GM12864 (cell line): ENCODE measurements at regions not wholly inside any gene's neighbourhood (a gene's known extent, or its start where the extent isn't known, plus 50 kb on each side); places are given as distances from the start of the nearest gene placed in this dataset.

Source experiments
- DNase-seq: peaks from one replicate; pipeline ENCODE4 v3.0.0-alpha.2; 2011; ENCODE audit warnings: low read depth
- H3K4me3 ChIP-seq: 2 replicates; pipeline ENCODE4 v1.5.1; 2011; ENCODE audit warnings: mild to moderate bottlenecking, low read depth, low read length, control low read depth
- CTCF ChIP-seq: IDR thresholded peaks from 2 replicates; pipeline ENCODE4 v1.5.1; 2011; ENCODE audit warnings: low read depth, mild to moderate bottlenecking, moderate library complexity, low read length, control low read depth, inconsistent platforms; ENCODE audit errors: missing control alignments

- DNase-seq = no peak
- TF ChIP-seq CTCF = no peak
- H3K4me3 ChIP-seq = no peak overlapping the region
These were observed 408.0 kb downstream of the SHANK2 start for GRCh38 chr11:70844387-70844786.

- no peak for DNase-seq
- TF ChIP-seq CTCF = no peak
- H3K4me3 ChIP-seq = no peak overlapping the region
These were observed 406.8 kb downstream of the SHANK2 start for GRCh38 chr11:70845591-70846041.

GRCh38 chr11:70846781-70847655, 405.4 kb downstream of the SHANK2 start:
- H3K4me3 ChIP-seq = no peak overlapping the region
- no peak for TF ChIP-seq CTCF
- DNase-seq = no peak

GRCh38 chr11:70848243-70848750, 404.1 kb downstream of the SHANK2 start:
- TF ChIP-seq CTCF = no peak
- DNase-seq = no peak
- no peak overlapping the region for H3K4me3 ChIP-seq

- no peak overlapping the region for H3K4me3 ChIP-seq
- TF ChIP-seq CTCF = no peak
- no peak for DNase-seq
These were observed 403.3 kb downstream of the SHANK2 start for GRCh38 chr11:70849031-70849430.

- no peak for DNase-seq
- no peak for TF ChIP-seq CTCF
- no peak overlapping the region for H3K4me3 ChIP-seq
These were observed 401.1 kb downstream of the SHANK2 start for GRCh38 chr11:70851308-70851707.
